ENCODE measurements at regions not wholly inside any gene's neighbourhood (a gene's known extent, or its start where the extent isn't known, plus 50 kb on each side); places are given as distances from the start of the nearest gene placed in this dataset.
"Not testable (repeated sequence)": the region's sequence is repeated elsewhere in the genome, so short reads cannot be mapped to it uniquely, and the experiment has no call there.

DNA sequence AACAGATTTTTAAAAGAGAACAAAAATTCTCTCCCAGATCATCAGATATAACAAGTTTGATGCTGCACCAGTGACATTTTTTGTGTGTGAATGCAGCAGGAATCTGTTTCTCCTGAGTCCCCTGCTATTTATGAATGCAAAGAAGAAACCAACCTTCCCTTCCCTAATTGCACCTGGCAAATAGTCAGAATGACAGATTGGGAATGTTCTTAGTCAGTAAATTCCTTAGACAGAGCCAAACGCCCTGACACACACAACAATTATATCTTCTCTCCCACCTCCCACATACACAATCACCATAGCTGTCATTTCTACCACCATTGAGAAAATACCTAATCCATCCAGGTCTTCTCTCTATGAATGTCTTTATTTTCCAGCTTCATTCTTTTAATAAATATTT is 174.4 kb downstream of the ALG10B start:
- no peak for DNase-seq
- H3K4me1 Mint-ChIP-seq (ENCODE audit: low read depth), result no peaks in the 10 kb centered on the region
- intact Hi-C loops (cut with micrococcal nuclease), result no loop called here
- no peaks in the 10 kb centered on the region for H3K36me3 Mint-ChIP-seq (ENCODE audit: low read depth)
- CTCF ChIA-PET, result no interaction called here
- H3K9me3 Mint-ChIP-seq, result peaks cover 5% of the 10 kb centered on the region
- H3K4me3 Mint-ChIP-seq, result no peak overlapping the region
- H3K27me3 Mint-ChIP-seq (ENCODE audit: low read depth), result no peaks in the 10 kb centered on the region
- H3K27ac Mint-ChIP-seq, result no peak overlapping the region

DNA sequence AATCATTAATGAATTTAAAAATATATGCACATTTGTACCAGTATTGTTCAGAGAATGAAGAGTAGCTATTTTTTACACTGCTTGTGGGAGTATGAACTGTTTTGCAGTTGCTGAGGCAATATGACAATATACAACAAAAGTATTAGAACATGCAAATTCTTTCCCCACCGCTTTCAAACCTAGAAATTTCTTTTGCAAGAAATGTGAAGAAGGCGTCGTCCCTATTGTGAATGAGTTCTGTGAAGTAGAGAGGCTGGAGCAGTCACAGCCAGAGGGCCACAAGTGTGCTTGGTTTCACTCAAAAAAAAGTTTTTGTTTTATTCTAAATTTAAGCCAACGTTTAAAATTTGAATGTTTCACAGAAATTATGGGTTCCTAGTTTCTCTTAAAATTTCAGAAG is 184.9 kb downstream of the ALG10B start:
- DNase-seq, result no peak
- CTCF ChIA-PET, result no interaction called here
- Mint-ChIP-seq H3K9me3 (peaks cover 17% of the 10 kb centered on the region), H3K4me3 (no peak overlapping the region), H3K4me1 (ENCODE audit: low read depth) (no peaks in the 10 kb centered on the region), H3K27me3 (ENCODE audit: low read depth) (no peaks in the 10 kb centered on the region), H3K36me3 (ENCODE audit: low read depth) (no peaks in the 10 kb centered on the region), H3K27ac (no peak overlapping the region)
- intact Hi-C loops (cut with micrococcal nuclease), result no loop called here

DNA sequence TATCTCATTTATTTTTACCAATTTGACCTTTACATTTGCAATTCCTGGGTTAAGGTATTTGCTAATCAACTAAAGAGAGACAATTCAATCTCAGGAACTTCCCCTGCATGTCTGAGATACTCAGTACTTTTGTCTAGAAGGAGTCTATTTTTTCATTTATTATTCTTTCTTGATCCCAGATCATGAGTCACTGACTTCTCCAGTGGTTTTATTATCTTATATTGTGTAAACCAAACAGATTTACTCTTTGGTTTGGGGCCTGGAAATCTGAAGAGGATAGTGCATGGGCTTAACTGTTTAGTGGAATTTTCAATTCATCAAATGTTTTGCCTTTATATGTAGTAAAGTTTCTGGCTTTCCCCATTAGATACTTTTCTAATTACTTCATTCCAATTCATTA is 185.4 kb downstream of the ALG10B start:
- no peaks in the 10 kb centered on the region for H3K36me3 Mint-ChIP-seq (ENCODE audit: low read depth)
- no peak for DNase-seq
- no peak overlapping the region for H3K27ac Mint-ChIP-seq
- H3K27me3 Mint-ChIP-seq (ENCODE audit: low read depth), result no peaks in the 10 kb centered on the region
- no peaks in the 10 kb centered on the region for H3K4me1 Mint-ChIP-seq (ENCODE audit: low read depth)
- CTCF ChIA-PET, result no interaction called here
- H3K4me3 Mint-ChIP-seq, result no peak overlapping the region
- intact Hi-C loops (cut with micrococcal nuclease), result no loop called here
- peaks cover 17% of the 10 kb centered on the region for H3K9me3 Mint-ChIP-seq

DNA sequence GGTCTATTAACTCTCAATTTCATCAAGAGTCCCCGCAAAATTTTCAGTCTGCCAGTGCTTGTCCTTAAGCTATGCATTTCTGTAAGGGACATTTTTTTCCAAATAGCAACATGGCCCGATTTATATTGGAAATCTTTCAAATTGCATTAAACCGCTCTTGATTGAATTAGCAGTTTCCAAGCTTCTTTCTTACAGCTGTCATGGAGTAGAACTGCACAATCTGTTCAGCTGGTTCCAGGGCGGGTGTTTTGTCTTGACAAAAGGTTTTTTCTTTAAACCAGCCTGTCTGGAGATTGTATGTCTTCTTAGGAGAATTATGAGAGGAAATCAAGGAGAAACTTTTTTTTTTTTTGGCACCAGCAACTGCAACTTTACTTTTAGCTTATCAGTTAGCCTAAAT is 185.8 kb downstream of the ALG10B start:
- CTCF ChIA-PET, result no interaction called here
- Mint-ChIP-seq H3K4me3 (no peak overlapping the region), H3K4me1 (ENCODE audit: low read depth) (no peaks in the 10 kb centered on the region), H3K27ac (no peak overlapping the region), H3K36me3 (ENCODE audit: low read depth) (no peaks in the 10 kb centered on the region), H3K9me3 (peaks cover 15% of the 10 kb centered on the region), H3K27me3 (ENCODE audit: low read depth) (no peaks in the 10 kb centered on the region)
- intact Hi-C loops (cut with micrococcal nuclease), result no loop called here
- no peak for DNase-seq

DNA sequence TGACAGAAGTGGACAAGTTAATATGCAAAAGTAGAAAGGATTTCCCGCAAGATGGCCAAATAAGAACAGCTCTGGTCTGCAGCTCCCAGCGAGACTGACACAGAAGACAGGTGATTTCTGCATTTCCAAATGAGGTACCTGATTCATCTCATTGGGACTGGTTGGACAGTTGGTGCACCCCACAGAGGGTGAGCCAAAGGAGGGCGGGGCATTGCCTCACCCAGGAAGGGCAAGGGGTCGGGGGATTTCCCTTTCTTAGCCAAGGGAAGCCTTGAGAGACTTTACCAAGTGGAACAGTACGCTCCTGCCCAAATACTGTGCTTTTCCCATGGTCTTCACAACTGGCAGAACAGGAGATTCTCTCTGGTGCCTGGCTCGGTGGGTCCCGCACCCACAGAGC is 191.3 kb downstream of the ALG10B start:
- Mint-ChIP-seq H3K27me3 (ENCODE audit: low read depth) (no peaks in the 10 kb centered on the region), H3K36me3 (ENCODE audit: low read depth) (peaks cover 3% of the 10 kb centered on the region), H3K27ac (no peak overlapping the region), H3K4me1 (ENCODE audit: low read depth) (no peaks in the 10 kb centered on the region), H3K4me3 (no peak overlapping the region), H3K9me3 (peaks cover 24% of the 10 kb centered on the region)
- no peak for DNase-seq
- intact Hi-C loops (cut with micrococcal nuclease), result no loop called here
- CTCF ChIA-PET, result no interaction called here

DNA sequence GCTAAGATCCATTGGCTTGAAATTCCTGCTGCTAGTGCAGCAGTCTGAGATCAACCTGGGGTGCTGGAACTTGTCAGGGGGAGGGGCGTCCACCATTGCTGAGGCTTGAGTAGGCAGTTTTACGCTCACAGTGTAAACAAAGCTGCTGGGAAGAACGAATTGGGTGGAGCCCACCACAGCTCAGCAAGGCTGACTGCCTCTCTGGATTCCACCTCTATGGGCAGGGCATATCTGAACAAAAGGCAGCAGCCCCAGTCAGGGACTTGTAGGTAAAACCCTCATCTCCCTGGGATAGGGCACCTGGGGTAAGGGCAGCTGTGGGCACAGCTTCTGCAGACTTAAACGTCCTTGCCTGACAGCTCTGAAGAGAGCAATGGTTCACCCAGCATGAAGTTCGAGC is 191.7 kb downstream of the ALG10B start:
- Mint-ChIP-seq H3K4me3 (no peak overlapping the region), H3K27me3 (ENCODE audit: low read depth) (no peaks in the 10 kb centered on the region), H3K4me1 (ENCODE audit: low read depth) (no peaks in the 10 kb centered on the region), H3K27ac (no peak overlapping the region), H3K36me3 (ENCODE audit: low read depth) (peaks cover 3% of the 10 kb centered on the region), H3K9me3 (peaks cover 25% of the 10 kb centered on the region)
- DNase-seq, result no peak
- intact Hi-C loops (cut with micrococcal nuclease), result no loop called here
- CTCF ChIA-PET, result no interaction called here

DNA sequence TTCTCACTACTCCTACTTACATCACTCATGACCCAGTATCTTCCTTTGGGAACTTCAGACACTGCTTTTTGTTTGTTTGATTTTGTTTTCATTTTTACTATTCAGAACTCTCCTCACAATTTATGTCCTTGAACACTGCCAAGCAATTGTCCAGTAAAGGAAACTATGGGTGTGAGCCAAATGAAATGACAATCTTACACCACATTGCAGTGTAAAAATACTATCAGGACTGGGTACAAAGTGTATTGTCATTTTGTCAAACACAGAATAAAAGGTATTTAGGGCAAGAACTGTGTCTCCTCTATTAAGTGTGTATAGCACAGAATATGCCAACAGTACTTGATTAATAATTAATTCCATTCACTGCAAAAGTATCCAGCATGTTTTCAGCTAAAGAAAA is 199.3 kb downstream of the ALG10B start:
- Mint-ChIP-seq H3K36me3 (ENCODE audit: low read depth) (peaks cover 3% of the 10 kb centered on the region), H3K4me3 (no peak overlapping the region), H3K27ac (no peak overlapping the region), H3K4me1 (ENCODE audit: low read depth) (no peaks in the 10 kb centered on the region), H3K9me3 (peaks cover 25% of the 10 kb centered on the region), H3K27me3 (ENCODE audit: low read depth) (no peaks in the 10 kb centered on the region)
- CTCF ChIA-PET, result no interaction called here
- DNase-seq, result no peak
- intact Hi-C loops (cut with micrococcal nuclease), result no loop called here

DNA sequence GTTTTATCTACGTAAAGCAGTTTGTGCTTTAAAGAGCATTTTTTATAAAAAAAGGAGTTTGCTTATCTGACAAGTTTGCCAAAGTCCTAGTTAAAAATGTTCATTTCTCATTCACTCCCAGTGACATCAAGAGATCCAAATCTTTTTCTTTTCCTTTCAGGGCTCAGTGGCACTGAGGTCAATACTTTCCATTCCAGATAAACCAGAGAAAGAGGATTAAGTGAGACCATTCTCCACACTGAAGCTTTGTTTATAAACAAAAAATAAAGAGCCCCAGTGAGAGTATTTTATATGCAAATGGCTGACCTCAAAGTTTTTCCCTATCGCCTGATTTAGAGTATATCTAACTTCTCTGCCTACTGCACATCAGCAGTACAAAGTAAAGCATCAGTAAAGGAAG is 199.8 kb downstream of the ALG10B start:
- H3K36me3 Mint-ChIP-seq (ENCODE audit: low read depth), result peaks cover 1% of the 10 kb centered on the region

DNA sequence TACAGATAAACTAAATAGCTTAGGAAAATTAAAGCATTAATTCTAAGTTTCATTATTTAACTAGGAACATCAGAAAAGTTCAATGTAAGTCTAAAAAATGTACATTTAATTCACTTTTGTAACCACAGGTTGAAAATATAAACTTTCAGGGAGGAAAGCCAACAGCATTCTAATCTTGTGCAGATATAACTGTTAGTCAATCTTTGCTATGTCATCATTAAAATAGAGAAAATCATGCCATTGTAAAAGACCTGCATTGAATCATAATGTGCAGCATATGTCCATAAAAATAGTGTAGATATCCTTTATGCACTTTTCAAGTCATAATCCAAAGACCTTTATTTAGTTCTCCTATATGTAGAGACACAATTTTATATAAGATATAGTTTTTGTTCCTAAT is 207.3 kb downstream of the ALG10B start:
- CTCF ChIA-PET, result no interaction called here
- H3K4me1 Mint-ChIP-seq (ENCODE audit: low read depth), result no peaks in the 10 kb centered on the region
- H3K4me3 Mint-ChIP-seq, result no peak overlapping the region
- DNase-seq, result no peak
- no peak overlapping the region for H3K27ac Mint-ChIP-seq
- no peaks in the 10 kb centered on the region for H3K27me3 Mint-ChIP-seq (ENCODE audit: low read depth)
- intact Hi-C loops (cut with micrococcal nuclease), result no loop called here
- no peaks in the 10 kb centered on the region for H3K36me3 Mint-ChIP-seq (ENCODE audit: low read depth)
- H3K9me3 Mint-ChIP-seq, result peaks cover 19% of the 10 kb centered on the region

More for the DNA sequence above, 199.8 kb downstream of the ALG10B start:
- peaks cover 22% of the 10 kb centered on the region for H3K9me3 Mint-ChIP-seq
- DNase-seq, result no peak
- H3K27ac Mint-ChIP-seq, result no peak overlapping the region
- H3K27me3 Mint-ChIP-seq (ENCODE audit: low read depth), result no peaks in the 10 kb centered on the region
- no peak overlapping the region for H3K4me3 Mint-ChIP-seq
- no peaks in the 10 kb centered on the region for H3K4me1 Mint-ChIP-seq (ENCODE audit: low read depth)
- CTCF ChIA-PET, result no interaction called here
- intact Hi-C loops (cut with micrococcal nuclease), result no loop called here

DNA sequence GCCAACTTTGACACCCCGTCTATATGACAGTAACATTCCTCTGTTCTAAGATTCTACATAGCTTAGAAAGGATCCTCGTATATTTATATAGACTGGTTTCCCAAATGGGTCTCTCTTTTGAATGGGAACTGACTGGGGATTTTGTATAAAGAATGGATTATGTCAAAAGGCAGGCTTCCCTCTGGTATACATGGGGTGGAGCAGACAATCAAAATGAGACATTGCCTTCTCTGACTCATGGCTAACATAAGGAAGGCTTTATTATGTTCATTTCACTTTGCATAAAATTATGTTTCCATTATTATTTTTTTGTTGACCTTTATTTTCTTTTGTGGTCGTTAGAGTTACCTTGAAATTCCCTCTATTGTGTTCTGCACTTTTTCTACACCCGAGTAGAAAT is 211.1 kb downstream of the ALG10B start:
- Mint-ChIP-seq H3K27me3 (ENCODE audit: low read depth) (no peaks in the 10 kb centered on the region), H3K4me1 (ENCODE audit: low read depth) (no peaks in the 10 kb centered on the region), H3K9me3 (peaks cover 7% of the 10 kb centered on the region), H3K36me3 (ENCODE audit: low read depth) (no peaks in the 10 kb centered on the region), H3K27ac (no peak overlapping the region), H3K4me3 (no peak overlapping the region)
- intact Hi-C loops (cut with micrococcal nuclease), result no loop called here
- no peak for DNase-seq
- CTCF ChIA-PET, result no interaction called here

DNA sequence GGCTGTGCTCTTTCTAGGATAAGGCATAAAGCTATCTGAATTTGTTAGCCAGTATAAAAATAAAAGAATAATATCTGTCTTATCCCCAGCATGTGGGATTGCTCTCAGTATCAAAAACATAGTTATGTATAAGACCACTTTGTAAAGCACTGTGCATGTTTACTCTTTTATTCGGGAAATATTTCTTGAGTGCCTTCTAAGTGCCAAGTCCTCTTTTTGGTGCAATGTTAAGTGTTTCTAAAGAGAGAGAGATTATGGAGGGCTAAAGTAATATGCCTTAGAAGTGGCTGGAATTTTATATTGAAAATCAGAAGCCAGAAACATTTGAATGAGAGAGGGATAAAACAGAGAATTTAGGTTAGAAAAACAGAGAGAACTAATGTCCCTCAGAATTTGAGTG is 212.0 kb downstream of the ALG10B start:
- Mint-ChIP-seq H3K4me1 (ENCODE audit: low read depth) (no peaks in the 10 kb centered on the region), H3K4me3 (no peak overlapping the region), H3K27me3 (ENCODE audit: low read depth) (no peaks in the 10 kb centered on the region), H3K27ac (no peak overlapping the region), H3K36me3 (ENCODE audit: low read depth) (no peaks in the 10 kb centered on the region), H3K9me3 (peaks cover 7% of the 10 kb centered on the region)
- DNase-seq, result no peak
- CTCF ChIA-PET, result no interaction called here
- intact Hi-C loops (cut with micrococcal nuclease), result no loop called here

DNA sequence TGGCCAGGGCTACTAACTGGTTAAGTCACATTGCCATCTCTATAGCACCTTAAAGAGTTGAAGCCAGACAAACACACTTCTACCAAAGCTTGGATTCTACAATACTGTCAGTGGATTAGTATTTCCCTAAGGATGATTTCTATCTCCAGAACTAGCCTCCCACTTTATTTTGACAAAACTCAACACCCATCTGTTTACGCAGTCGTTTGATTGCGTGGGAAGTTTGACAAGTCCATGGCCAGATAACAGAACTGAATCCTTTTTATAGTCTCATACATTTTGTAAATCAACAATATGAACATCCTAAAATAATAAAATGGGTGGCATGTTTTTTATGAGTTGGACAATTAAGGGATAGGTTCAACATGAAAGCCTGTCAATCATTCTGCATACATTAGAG is 212.7 kb downstream of the ALG10B start:
- H3K36me3 Mint-ChIP-seq (ENCODE audit: low read depth); DNase-seq; CTCF ChIA-PET; H3K27me3 Mint-ChIP-seq (ENCODE audit: low read depth); H3K4me3 Mint-ChIP-seq; H3K4me1 Mint-ChIP-seq (ENCODE audit: low read depth); intact Hi-C loops (cut with micrococcal nuclease); H3K9me3 Mint-ChIP-seq; H3K27ac Mint-ChIP-seq: not testable (repeated sequence)

DNA sequence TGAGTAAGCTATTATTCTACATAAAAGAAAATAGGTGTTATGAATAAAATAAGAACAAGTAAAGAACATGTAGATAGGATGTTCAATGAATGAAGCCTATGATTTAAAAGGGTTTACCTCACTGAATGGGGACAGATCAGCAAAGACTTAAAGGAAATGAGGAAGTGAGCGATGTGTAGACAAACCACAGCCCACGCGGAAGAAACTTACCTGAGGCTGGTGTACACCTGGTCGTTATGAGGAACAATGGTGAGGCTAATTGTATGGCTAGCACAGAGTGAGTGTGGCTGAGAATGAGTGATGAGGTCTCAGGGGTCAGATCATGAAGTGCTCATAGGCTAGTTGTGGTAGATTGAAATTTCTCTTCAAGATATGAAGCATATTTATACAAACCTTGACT is 221.7 kb downstream of the ALG10B start:
- no peak overlapping the region for H3K4me3 Mint-ChIP-seq
- CTCF ChIA-PET, result no interaction called here
- no peak for DNase-seq
- intact Hi-C loops (cut with micrococcal nuclease), result no loop called here
- H3K27me3 Mint-ChIP-seq (ENCODE audit: low read depth), result no peaks in the 10 kb centered on the region
- no peak overlapping the region for H3K27ac Mint-ChIP-seq
- H3K36me3 Mint-ChIP-seq (ENCODE audit: low read depth), result no peaks in the 10 kb centered on the region
- H3K9me3 Mint-ChIP-seq, result peaks cover 13% of the 10 kb centered on the region
- no peaks in the 10 kb centered on the region for H3K4me1 Mint-ChIP-seq (ENCODE audit: low read depth)

DNA sequence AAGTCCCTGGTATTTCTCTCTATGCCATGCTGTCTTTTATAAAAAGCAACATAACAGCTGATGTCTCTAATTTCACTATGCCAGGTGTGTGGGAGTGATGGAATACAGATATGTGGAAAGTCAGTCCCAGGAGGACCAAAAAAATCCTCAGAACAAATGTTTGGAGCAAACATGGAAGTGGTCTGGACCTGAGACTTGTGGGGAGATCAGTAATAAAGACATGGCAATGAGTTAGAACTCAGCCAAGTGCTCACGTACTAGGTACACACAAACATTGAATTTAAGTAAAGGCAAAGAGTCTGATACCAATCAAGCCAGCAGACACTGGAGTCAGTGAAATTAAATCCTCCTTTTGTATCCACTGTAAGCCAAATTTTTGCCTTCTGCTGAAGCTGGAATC is 223.6 kb downstream of the ALG10B start:
- H3K9me3 Mint-ChIP-seq, result peaks cover 12% of the 10 kb centered on the region
- H3K27ac Mint-ChIP-seq, result no peak overlapping the region
- no peaks in the 10 kb centered on the region for H3K4me1 Mint-ChIP-seq (ENCODE audit: low read depth)

More for the DNA sequence above, 223.6 kb downstream of the ALG10B start:
- no peak for DNase-seq
- Mint-ChIP-seq H3K27me3 (ENCODE audit: low read depth) (no peaks in the 10 kb centered on the region), H3K4me3 (no peak overlapping the region), H3K36me3 (ENCODE audit: low read depth) (no peaks in the 10 kb centered on the region)
- CTCF ChIA-PET, result interaction anchor here (1.2 kb wide), 1 partner anchor 8 kb away, joined by 4 read pairs; no protein-coding TSS in a partner anchor
- intact Hi-C loops (cut with micrococcal nuclease), result no loop called here
